ENCODE measurements at regions not wholly inside any gene's neighbourhood (a gene's known extent, or its start where the extent isn't known, plus 50 kb on each side); places are given as distances from the start of the nearest gene placed in this dataset.

DNA sequence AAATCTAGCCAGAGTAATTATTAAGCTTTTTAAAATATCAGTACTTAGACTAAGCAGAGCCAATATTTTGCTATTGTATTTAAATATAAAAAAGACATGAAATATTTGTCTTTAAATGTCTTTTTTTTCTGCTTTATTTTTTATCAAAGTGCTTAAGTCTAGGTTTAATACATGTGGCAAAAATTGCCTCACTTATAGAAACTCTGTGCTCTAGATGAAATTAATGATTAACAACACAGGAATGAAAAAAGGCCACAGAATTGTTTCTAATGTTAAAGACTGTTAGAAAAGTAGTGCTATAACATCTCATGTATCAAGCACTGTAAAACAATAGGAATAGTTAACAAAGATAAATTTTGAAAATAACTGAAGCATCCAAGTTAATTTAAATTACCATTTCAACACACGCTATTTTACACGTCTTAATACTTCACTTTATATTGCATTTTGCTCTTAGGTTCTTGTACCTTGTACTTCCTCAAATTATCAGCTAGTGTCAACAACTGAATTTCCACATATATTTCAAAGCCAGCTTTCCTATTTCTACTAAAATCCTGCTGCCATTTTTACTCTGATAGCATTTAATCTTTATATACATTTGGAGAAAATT lies 1515.1 kb downstream of the HACE1 start:
- no peak for TF ChIP-seq POLR2A (IDR thresholded peaks at IDR 0.05)
- TF ChIP-seq, protein P1, sequence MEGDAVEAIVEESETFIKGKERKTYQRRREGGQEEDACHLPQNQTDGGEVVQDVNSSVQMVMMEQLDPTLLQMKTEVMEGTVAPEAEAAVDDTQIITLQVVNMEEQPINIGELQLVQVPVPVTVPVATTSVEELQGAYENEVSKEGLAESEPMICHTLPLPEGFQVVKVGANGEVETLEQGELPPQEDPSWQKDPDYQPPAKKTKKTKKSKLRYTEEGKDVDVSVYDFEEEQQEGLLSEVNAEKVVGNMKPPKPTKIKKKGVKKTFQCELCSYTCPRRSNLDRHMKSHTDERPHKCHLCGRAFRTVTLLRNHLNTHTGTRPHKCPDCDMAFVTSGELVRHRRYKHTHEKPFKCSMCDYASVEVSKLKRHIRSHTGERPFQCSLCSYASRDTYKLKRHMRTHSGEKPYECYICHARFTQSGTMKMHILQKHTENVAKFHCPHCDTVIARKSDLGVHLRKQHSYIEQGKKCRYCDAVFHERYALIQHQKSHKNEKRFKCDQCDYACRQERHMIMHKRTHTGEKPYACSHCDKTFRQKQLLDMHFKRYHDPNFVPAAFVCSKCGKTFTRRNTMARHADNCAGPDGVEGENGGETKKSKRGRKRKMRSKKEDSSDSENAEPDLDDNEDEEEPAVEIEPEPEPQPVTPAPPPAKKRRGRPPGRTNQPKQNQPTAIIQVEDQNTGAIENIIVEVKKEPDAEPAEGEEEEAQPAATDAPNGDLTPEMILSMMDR (IDR thresholded peaks at IDR 0.05), result no peak
